ENCODE measurements at regions not wholly inside any gene's neighbourhood (a gene's known extent, or its start where the extent isn't known, plus 50 kb on each side); places are given as distances from the start of the nearest gene placed in this dataset.

DNA sequence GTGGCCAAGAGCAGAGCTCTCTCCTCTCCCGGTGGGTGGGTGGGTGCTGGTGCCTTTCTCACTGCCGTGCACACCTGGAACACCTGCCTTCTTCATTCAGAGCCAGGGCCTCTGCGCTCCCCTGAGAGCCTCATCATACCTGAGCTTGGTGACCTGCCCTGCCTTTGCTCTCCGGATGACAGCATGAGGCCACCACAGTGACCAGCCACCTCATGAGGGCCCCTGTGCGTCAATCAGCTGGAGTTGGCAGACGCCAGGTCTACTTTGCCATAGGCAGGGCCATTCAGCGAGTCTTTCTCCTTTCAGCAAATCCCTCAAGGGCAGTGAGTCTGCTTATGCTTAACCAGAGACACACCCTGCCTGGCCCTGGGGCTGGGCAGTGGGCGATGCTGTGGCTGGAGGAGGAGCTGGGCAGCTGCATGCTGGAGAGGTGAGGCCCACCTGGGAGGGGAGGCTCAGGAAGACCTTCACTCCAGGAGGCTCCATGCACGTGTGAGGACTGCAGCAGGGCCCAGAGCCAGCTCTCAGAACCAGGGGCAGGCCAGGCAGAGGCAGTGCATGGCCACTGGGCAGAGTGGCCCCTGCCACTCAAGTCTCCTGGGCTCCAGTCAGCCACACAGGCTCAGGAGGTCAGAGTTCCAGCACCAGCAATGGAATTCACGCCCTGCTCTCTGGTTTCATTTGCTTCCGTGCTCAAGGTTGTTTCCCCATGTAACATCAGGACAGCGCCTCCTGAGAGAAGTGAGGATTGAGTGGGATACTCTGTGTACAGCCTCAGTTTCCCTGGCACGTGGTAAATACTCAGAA, 417.5 kb upstream of the MYT1L start:
- TF ChIP-seq, protein P1, sequence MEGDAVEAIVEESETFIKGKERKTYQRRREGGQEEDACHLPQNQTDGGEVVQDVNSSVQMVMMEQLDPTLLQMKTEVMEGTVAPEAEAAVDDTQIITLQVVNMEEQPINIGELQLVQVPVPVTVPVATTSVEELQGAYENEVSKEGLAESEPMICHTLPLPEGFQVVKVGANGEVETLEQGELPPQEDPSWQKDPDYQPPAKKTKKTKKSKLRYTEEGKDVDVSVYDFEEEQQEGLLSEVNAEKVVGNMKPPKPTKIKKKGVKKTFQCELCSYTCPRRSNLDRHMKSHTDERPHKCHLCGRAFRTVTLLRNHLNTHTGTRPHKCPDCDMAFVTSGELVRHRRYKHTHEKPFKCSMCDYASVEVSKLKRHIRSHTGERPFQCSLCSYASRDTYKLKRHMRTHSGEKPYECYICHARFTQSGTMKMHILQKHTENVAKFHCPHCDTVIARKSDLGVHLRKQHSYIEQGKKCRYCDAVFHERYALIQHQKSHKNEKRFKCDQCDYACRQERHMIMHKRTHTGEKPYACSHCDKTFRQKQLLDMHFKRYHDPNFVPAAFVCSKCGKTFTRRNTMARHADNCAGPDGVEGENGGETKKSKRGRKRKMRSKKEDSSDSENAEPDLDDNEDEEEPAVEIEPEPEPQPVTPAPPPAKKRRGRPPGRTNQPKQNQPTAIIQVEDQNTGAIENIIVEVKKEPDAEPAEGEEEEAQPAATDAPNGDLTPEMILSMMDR (IDR thresholded peaks at IDR 0.05; ENCODE audit: low read depth, low read length, missing control alignments): no peak
- in situ Hi-C loops (cut with HindIII; ENCODE audit: low sequenced_read_pairs): no loop called here
- no peak overlapping the region for H3K4me3 ChIP-seq (ENCODE audit: low read depth, low read length)
- DNase-seq (ENCODE audit: low read depth): no peak

DNA sequence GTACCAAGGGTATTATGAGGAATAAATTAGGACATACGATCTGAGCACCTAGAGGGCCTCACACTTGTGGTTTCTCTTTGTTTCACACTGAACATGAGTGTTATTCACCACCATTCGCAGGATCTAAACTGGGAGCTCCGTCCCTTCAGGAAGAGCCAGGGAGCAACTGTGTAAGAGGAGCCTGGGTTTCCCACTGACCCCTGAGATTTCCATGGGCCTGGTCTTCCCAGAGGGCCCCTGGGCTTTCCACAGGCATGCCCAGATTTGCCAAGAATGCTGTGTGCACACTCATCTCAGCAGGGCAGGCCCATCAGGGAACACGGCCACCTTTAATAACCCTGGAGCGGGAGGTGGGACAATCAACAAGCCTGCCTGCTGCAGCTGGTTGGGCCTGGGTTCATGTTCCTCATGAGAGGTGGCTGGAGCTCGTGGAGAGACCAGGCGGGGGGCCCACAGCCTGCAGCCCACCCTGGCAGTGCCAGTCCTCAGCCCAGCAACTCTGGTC, 416.8 kb upstream of the MYT1L start:
- no peak overlapping the region for H3K4me3 ChIP-seq (ENCODE audit: low read depth, low read length)
- TF ChIP-seq, protein P1 (IDR thresholded peaks at IDR 0.05; ENCODE audit: low read depth, low read length, missing control alignments): no peak
- DNase-seq (ENCODE audit: low read depth): no peak
- in situ Hi-C loops (cut with HindIII; ENCODE audit: low sequenced_read_pairs): no loop called here

DNA sequence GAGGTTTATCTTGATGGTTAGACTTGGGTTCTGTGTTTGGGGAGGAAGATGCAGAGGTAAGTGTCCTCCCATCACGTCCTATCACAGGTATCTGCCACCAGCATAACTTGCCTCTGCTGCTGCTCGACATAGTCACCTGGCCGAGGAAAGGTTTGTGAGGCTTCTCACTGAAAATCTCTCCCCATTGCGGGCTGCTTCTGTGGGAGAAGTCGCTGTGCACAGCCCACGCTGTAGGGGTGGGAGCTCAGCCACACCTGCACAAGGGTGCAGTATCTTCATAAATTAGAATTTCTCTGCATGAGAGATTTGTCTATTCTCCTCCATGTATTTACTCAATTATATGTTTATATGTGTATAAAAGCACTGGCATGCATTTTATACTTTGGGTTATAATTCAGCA, 415.7 kb upstream of the MYT1L start:
- DNase-seq (ENCODE audit: low read depth): no peak
- H3K4me3 ChIP-seq (ENCODE audit: low read depth, low read length): no peak overlapping the region
- in situ Hi-C loops (cut with HindIII; ENCODE audit: low sequenced_read_pairs): no loop called here
- TF ChIP-seq, protein P1 (IDR thresholded peaks at IDR 0.05; ENCODE audit: low read depth, low read length, missing control alignments): no peak

DNA sequence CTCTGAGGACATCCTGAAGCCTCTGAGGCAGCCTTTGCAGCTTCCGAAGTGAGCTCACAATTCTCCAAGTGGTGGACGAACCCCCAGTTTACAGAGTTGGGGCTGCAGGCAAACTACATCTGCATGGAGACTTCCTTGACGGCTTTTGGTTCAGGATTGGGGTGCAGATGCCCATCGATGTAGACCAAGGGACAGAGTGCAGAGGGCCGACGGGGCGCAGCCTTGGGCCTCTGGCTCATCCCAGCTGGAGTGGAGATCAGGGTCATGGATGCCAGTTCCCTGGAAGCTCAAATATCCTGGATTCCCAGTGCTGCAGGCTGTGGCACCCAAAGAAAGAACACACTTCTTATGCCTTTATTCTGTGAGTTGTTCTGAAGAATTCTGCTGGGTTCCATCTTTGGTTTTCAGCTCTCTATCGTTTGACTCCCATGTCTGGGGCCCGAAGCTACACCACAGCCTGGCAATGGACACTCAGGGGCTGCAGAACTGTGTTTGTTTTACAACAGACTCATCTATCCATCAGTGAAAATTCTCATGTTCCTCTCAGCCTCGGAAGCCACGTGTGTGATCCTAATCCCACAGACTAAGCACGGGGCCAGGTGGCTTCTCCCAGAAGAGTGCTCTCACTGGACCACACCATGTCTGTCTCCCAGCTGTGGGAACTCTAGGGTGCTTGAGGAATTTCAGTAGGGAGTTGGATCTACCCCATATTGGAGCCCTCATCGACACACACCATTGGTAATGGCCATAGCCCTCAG, 414.1 kb upstream of the MYT1L start:
- TF ChIP-seq, protein P1 (IDR thresholded peaks at IDR 0.05; ENCODE audit: low read depth, low read length, missing control alignments): no peak
- in situ Hi-C loops (cut with HindIII; ENCODE audit: low sequenced_read_pairs): no loop called here
- no peak overlapping the region for H3K4me3 ChIP-seq (ENCODE audit: low read depth, low read length)
- DNase-seq (ENCODE audit: low read depth): no peak

DNA sequence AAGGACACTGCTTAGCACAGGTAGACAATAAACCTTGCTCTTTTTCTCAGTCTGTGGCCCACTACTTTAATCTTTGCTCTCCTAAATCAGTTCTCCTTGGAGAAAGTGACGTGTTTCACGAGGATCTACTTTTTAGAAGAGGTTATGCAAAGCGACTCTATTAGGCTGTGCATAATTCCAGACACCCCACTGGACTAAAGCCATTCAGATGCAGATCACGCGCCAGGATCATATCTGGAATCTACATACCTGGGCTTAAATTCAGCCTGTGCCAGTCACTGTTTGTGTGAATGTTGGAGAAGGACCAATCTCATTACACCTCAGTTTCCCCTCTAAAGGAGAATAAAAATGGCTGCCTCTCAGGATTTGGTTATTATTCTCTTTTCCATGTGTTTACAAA, 413.0 kb upstream of the MYT1L start:
- in situ Hi-C loops (cut with HindIII; ENCODE audit: low sequenced_read_pairs): no loop called here
- TF ChIP-seq, protein P1 (IDR thresholded peaks at IDR 0.05; ENCODE audit: low read depth, low read length, missing control alignments): no peak

DNA sequence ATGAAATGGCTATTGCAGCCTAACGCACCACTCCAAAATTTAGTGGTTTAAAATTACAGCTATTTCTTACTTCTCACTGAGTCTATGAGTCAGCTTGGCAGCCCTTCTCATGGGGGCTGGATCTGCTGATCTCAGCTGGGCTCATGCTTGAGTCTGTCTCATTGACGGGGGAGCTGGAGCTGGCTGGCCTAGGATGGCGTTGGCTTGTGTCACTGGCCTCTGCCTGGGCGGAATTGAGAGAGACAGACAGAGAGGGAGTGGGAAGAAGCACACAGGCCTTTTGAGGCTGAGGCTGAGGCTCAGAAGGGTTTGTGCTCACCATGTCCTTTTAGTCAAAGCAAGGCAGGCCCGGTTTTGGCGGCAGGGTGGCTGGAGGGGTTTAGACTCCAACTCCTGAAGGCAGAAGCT, 412.1 kb upstream of the MYT1L start:
- TF ChIP-seq, protein P1 (IDR thresholded peaks at IDR 0.05; ENCODE audit: low read depth, low read length, missing control alignments): no peak
- peak; percentile 23 for DNase-seq (ENCODE audit: low read depth)
- no peak overlapping the region for H3K4me3 ChIP-seq (ENCODE audit: low read depth, low read length)
- in situ Hi-C loops (cut with HindIII; ENCODE audit: low sequenced_read_pairs): no loop called here

More for the DNA sequence above, 413.0 kb upstream of the MYT1L start:
- DNase-seq (ENCODE audit: low read depth): no peak
- H3K4me3 ChIP-seq (ENCODE audit: low read depth, low read length): no peak overlapping the region

Measured in astrocyte of the cerebellum (primary cell).